ENCODE measurements at regions not wholly inside any gene's neighbourhood (a gene's known extent, or its start where the extent isn't known, plus 50 kb on each side); places are given as distances from the start of the nearest gene placed in this dataset.
"Not testable (repeated sequence)": the region's sequence is repeated elsewhere in the genome, so short reads cannot be mapped to it uniquely, and the experiment has no call there.

DNA sequence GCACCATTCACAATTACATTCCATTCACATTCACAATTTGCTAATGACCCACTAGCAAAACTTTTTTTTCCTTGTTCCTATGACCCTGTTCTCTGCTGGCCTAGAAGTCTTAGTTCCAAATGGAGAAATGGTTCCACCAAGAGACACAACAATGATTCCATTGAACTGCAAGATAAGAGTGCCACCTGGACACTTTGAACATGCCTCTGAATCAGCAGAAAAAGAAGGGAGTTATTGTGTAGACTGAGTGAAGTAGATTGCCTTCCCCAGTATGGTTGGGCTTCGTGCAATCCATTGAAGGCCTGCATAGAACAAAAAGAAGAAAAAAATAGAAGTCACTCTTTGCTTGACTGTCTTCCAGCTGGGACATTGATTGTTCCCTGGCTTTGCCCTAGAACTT is 133.8 kb upstream of the PMCH start:
- Histone ChIP-seq H3K27me3 (no peaks in the 10 kb centered on the region), H3K4me3 (no peak overlapping the region), H3K27ac (no peak overlapping the region), H3K9me3 (no peaks in the 10 kb centered on the region), H3K4me1 (no peaks in the 10 kb centered on the region), H3K36me3 (no peaks in the 10 kb centered on the region)
- intact Hi-C loops (cut with DNase I), result no loop called here
- DNase-seq, result no peak
- ATAC-seq, result no peak
- no CpG with 5 or more reads among the region's 1 CpG for WGBS (ENCODE audit: insufficient coverage, low coverage, low lambda C conversion rate, missing lambda C conversion rate)
- no peak for TF ChIP-seq POLR2A (IDR thresholded peaks at IDR 0.05)
- TF ChIP-seq, protein P1, sequence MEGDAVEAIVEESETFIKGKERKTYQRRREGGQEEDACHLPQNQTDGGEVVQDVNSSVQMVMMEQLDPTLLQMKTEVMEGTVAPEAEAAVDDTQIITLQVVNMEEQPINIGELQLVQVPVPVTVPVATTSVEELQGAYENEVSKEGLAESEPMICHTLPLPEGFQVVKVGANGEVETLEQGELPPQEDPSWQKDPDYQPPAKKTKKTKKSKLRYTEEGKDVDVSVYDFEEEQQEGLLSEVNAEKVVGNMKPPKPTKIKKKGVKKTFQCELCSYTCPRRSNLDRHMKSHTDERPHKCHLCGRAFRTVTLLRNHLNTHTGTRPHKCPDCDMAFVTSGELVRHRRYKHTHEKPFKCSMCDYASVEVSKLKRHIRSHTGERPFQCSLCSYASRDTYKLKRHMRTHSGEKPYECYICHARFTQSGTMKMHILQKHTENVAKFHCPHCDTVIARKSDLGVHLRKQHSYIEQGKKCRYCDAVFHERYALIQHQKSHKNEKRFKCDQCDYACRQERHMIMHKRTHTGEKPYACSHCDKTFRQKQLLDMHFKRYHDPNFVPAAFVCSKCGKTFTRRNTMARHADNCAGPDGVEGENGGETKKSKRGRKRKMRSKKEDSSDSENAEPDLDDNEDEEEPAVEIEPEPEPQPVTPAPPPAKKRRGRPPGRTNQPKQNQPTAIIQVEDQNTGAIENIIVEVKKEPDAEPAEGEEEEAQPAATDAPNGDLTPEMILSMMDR (IDR thresholded peaks at IDR 0.05), result no peak

DNA sequence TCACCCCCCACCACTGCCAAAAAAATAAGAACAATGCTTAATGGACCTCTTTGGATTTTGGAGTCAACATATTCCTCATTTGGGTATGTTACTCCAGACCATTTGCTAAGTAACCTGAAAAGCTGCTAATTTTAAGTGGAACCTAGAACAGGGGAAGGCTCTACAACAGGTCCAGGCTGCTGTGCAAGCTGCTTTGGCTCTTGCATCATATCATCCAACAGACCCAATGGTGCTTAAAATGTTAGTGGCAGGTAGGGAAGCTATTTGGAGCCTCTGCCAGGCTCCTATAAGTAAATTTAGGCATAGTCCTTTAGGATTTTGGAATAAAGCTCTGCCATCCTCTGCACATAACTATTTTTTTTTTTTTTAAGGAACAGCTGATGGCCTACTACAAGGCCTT is 132.2 kb upstream of the PMCH start:
- Histone ChIP-seq H3K27me3 (no peaks in the 10 kb centered on the region), H3K4me1 (no peaks in the 10 kb centered on the region), H3K4me3 (no peak overlapping the region), H3K27ac (no peak overlapping the region), H3K36me3 (no peaks in the 10 kb centered on the region), H3K9me3 (no peaks in the 10 kb centered on the region)
- ATAC-seq (no peak), DNase-seq (no peak)
- intact Hi-C loops (cut with DNase I), result no loop called here
- TF ChIP-seq, protein P1 (IDR thresholded peaks at IDR 0.05), result no peak
- TF ChIP-seq POLR2A (IDR thresholded peaks at IDR 0.05), result no peak

DNA sequence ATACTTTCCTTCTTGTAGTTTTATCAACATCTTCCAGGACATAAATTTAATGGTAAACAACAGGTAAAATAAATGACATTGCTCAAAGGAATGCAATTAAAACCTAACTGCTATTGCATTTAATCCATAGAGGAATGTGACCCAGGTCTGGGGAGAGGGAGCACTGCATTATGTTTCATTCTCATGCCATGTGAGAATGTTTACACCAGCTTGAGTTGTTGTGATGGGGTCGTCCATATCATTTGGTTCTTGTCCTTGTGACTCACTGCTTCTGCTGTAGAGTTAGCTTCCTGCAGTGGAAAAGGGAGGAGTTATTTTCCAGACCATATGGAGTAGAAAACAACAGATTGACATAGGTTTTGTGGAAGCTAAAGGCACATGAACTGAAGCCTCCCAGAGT is 129.3 kb upstream of the PMCH start:
- ATAC-seq, result no peak

DNA sequence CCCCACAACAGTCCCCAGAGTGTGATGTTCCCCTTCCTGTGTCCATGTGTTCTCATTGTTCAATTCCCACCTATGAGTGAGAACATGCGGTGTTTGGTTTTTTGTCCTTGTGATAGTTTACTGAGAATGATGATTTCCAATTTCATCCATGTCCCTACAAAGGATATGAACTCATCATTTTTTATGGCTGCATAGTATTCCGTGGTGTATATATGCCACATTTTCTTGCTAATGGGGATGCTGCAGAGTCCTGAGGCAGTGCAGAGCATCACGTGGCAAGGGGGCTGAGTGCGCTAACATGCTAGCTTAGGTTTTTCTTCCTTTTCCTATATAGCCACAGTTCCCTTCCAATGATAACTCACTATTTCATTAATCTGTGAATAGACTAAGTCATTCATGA is 127.5 kb upstream of the PMCH start:
- not testable (repeated sequence) for ATAC-seq, H3K4me1 ChIP-seq
- 82% methylated on average over 4 of the region's 4 CpGs for WGBS (ENCODE audit: insufficient coverage, low coverage, low lambda C conversion rate, missing lambda C conversion rate)

More for the DNA sequence above, 129.3 kb upstream of the PMCH start:
- DNase-seq, result no peak
- intact Hi-C loops (cut with DNase I), result no loop called here
- Histone ChIP-seq H3K4me3 (no peak overlapping the region), H3K27ac (no peak overlapping the region), H3K27me3 (no peaks in the 10 kb centered on the region), H3K36me3 (no peaks in the 10 kb centered on the region), H3K9me3 (no peaks in the 10 kb centered on the region), H3K4me1 (no peaks in the 10 kb centered on the region)
- TF ChIP-seq, protein P1 (IDR thresholded peaks at IDR 0.05), result no peak
- TF ChIP-seq POLR2A (IDR thresholded peaks at IDR 0.05), result no peak
- 7% methylated on average over 1 of the region's 1 CpG for WGBS (ENCODE audit: insufficient coverage, low coverage, low lambda C conversion rate, missing lambda C conversion rate)

GRCh38 chr12:102323799-102324198 is 126.2 kb upstream of the PMCH start:
- H3K4me3 ChIP-seq, result no peak overlapping the region
- no peaks in the 10 kb centered on the region for H3K27me3 ChIP-seq
- H3K27ac ChIP-seq, result no peak overlapping the region
- TF ChIP-seq, protein P1 (IDR thresholded peaks at IDR 0.05), result no peak
- TF ChIP-seq POLR2A (IDR thresholded peaks at IDR 0.05), result no peak
- no peaks in the 10 kb centered on the region for H3K4me1 ChIP-seq
- H3K9me3 ChIP-seq, result no peaks in the 10 kb centered on the region
- 71% methylated on average over 1 of the region's 1 CpG for WGBS (ENCODE audit: insufficient coverage, low coverage, low lambda C conversion rate, missing lambda C conversion rate)
- ATAC-seq, result no peak
- no peak for DNase-seq
- intact Hi-C loops (cut with DNase I), result no loop called here
- H3K36me3 ChIP-seq, result no peaks in the 10 kb centered on the region

More for the DNA sequence above, 127.5 kb upstream of the PMCH start:
- H3K9me3 ChIP-seq; DNase-seq; H3K27ac ChIP-seq; H3K27me3 ChIP-seq; H3K36me3 ChIP-seq; H3K4me3 ChIP-seq; intact Hi-C loops (cut with DNase I): not testable (repeated sequence)

All from right lobe of liver (tissue), 6 donors.